ENCODE measurements at regions not wholly inside any gene's neighbourhood (a gene's known extent, or its start where the extent isn't known, plus 50 kb on each side); places are given as distances from the start of the nearest gene placed in this dataset.

GRCh38 chrX:74111245-74111644 lies 192.7 kb upstream of the ZCCHC13 start:
- no peaks in the 10 kb centered on the region for H3K9me1 ChIP-seq (ENCODE audit: insufficient read depth, low read length)
- H3K4ac ChIP-seq (ENCODE audit: low read depth, low read length), result no peak overlapping the region
- H3K56ac ChIP-seq (ENCODE audit: extremely low read depth, insufficient read depth, low read length), result no peak overlapping the region
- in situ Hi-C loops (cut with MboI; ENCODE audit: low sequenced_read_pairs), result no loop called here
- H3K9me3 ChIP-seq (ENCODE audit: control insufficient read depth, insufficient read depth, low read length), result no peaks in the 10 kb centered on the region
- no peaks in the 10 kb centered on the region for H3K79me1 ChIP-seq (ENCODE audit: low read depth in 1 of 2, low read length in 2 of 2)
- no peak overlapping the region for H2BK5ac ChIP-seq (ENCODE audit: low read depth, low read length, poor library complexity, severe bottlenecking)
- no peak overlapping the region for H2AK9ac ChIP-seq (replicated peaks; ENCODE audit: low read depth, low read length, poor library complexity)
- no peak overlapping the region for H3K23ac ChIP-seq (ENCODE audit: low read depth, low read length)
- H3K4me3 ChIP-seq (ENCODE audit: insufficient read depth, low read depth, low read length), result no peak overlapping the region
- no peak overlapping the region for H3K14ac ChIP-seq (replicated peaks; ENCODE audit: low read depth, low read length)
- ATAC-seq (ENCODE audit: low read depth), result no peak
- DNase-seq, result no peak
- intact Hi-C loops (cut with micrococcal nuclease), result no loop called here
- 0 out of 2 replicates have a peak, but pooled peaks cover 2% of the 10 kb centered on the region for H3K27me3 ChIP-seq (ENCODE audit: control insufficient read depth, insufficient read depth, low read length)
- H4K91ac ChIP-seq (ENCODE audit: insufficient read depth, low read depth, low read length), result no peak overlapping the region
- H3K36me3 ChIP-seq (ENCODE audit: control insufficient read depth, insufficient read depth, low read length), result no peaks in the 10 kb centered on the region
- H3K4me1 ChIP-seq (ENCODE audit: control insufficient read depth, insufficient read depth, low read length), result no peaks in the 10 kb centered on the region
- ChIA-PET POLR2A (ENCODE audit: unreplicated experiment) (no interaction called here), CTCF (no interaction called here)
- H3K18ac ChIP-seq (ENCODE audit: low read depth, low read length), result no peak overlapping the region
- no peak overlapping the region for H3K9ac ChIP-seq (ENCODE audit: low read depth, low read length)
- H4K5ac ChIP-seq (ENCODE audit: low read depth, low read length), result no peak overlapping the region
- no peaks in the 10 kb centered on the region for H4K20me1 ChIP-seq (ENCODE audit: insufficient read depth, low read length)
- H2BK20ac ChIP-seq (ENCODE audit: low read depth, low read length), result no peak overlapping the region
- H3K27ac ChIP-seq (ENCODE audit: insufficient read depth, low read length), result no peak overlapping the region
- no peak overlapping the region for H2AK5ac ChIP-seq (ENCODE audit: low read depth, low read length)
- no TSS peak for BruUV-seq (replicated peaks)
- no peak overlapping the region for H2AFZ ChIP-seq (replicated peaks; ENCODE audit: low read length, poor library complexity)
- H4K8ac ChIP-seq (ENCODE audit: low read depth in 2 of 2, low read length in 2 of 2), result no peak overlapping the region
- no peak overlapping the region for H2BK120ac ChIP-seq (ENCODE audit: low read depth, low read length)
- dilution Hi-C loops (cut with HindIII; ENCODE audit: low sequenced_read_pairs, unreplicated experiment), result no loop called here
- TF ChIP-seq MXI1 (IDR thresholded peaks at IDR 0.05; ENCODE audit: borderline replicate concordance, low read depth, low read length) (no peak), USF2 (IDR thresholded peaks at IDR 0.05; ENCODE audit: low read depth, low read length) (no peak), CHD1 (IDR thresholded peaks at IDR 0.05; ENCODE audit: low read depth, low read length) (no peak), RAD21 (IDR thresholded peaks at IDR 0.05; ENCODE audit: low read length) (no peak), NFE2L2 (IDR thresholded peaks at IDR 0.05; ENCODE audit: low read depth, low read length) (no peak), RFX5 (IDR thresholded peaks at IDR 0.05; ENCODE audit: low read depth, low read length) (no peak), BHLHE40 (IDR thresholded peaks at IDR 0.05; ENCODE audit: low read depth, low read length) (no peak), CEBPB (IDR thresholded peaks at IDR 0.05; ENCODE audit: low read depth, low read length) (no peak), MAZ (IDR thresholded peaks at IDR 0.05; ENCODE audit: borderline replicate concordance, low read depth, low read length) (no peak), FOS (IDR thresholded peaks at IDR 0.05; ENCODE audit: low read depth, low read length) (no peak), SMC3 (IDR thresholded peaks at IDR 0.05; ENCODE audit: low read depth, low read length) (no peak), RCOR1 (IDR thresholded peaks at IDR 0.05; ENCODE audit: insufficient replicate concordance, low read length) (no peak), MAFK (IDR thresholded peaks at IDR 0.05; ENCODE audit: low read depth, low read length) (no peak), CTCF (conservative IDR thresholded peaks at IDR 0.05; ENCODE audit: low read depth, low read length) (no peak), ELK1 (IDR thresholded peaks at IDR 0.05; ENCODE audit: borderline replicate concordance, low read depth, low read length) (no peak), POLR2A (IDR thresholded peaks at IDR 0.05; ENCODE audit: low read depth, low read length) (no peak)
- H3K4me2 ChIP-seq (ENCODE audit: low read depth, low read length), result no peak overlapping the region
- H2BK15ac ChIP-seq (ENCODE audit: low read depth, low read length), result no peak overlapping the region

All from IMR-90 (cell line).